HepG2 (cell line): ENCODE measurements at regions not wholly inside any gene's neighbourhood (a gene's known extent, or its start where the extent isn't known, plus 50 kb on each side); places are given as distances from the start of the nearest gene placed in this dataset.

Experiments used
- ARID5B ChIP-seq: IDR thresholded peaks from 2 replicates; pipeline ENCODE4 v1.4.0; 2020; ENCODE audit warnings: mild to moderate bottlenecking, missing genetic modification reagents
- E2F2 ChIP-seq: sonication (generic); formaldehyde crosslinking; IDR thresholded peaks from 2 replicates; pipeline ENCODE4 v1.4.0; 2020; ENCODE audit warnings: missing genetic modification reagents, borderline replicate concordance
- HNF1B ChIP-seq: sonication (generic); formaldehyde crosslinking; IDR thresholded peaks from 2 replicates; pipeline ENCODE4 v1.5.1; 2020; ENCODE audit warnings: mild to moderate bottlenecking, moderate library complexity, missing genetic modification reagents
- KMT2A ChIP-seq: sonication (generic); formaldehyde crosslinking; IDR thresholded peaks from 2 replicates; pipeline ENCODE4 v1.4.0; 2020; ENCODE audit warnings: missing genetic modification reagents
- MAX ChIP-seq: IDR thresholded peaks from 2 replicates; pipeline ENCODE4 v1.6.1; 2012; ENCODE audit warnings: inconsistent platforms
- PAF1 ChIP-seq: IDR thresholded peaks from 2 replicates; pipeline ENCODE4 v1.6.1; 2016; ENCODE audit warnings: missing genetic modification reagents, missing compliant biosample characterization
- REXO4 ChIP-seq: sonication (generic); formaldehyde crosslinking; IDR thresholded peaks from 2 replicates; pipeline ENCODE4 v1.8.0; 2022; ENCODE audit warnings: missing genetic modification reagents, mild to moderate bottlenecking, borderline replicate concordance
- SP2 ChIP-seq: sonication (generic); formaldehyde crosslinking; IDR thresholded peaks from 2 replicates; pipeline ENCODE4 v1.5.1; 2020; ENCODE audit warnings: mild to moderate bottlenecking, missing genetic modification reagents
- THRA ChIP-seq: sonication (generic); formaldehyde crosslinking; IDR thresholded peaks from 2 replicates; pipeline ENCODE4 v1.4.0; 2020; ENCODE audit warnings: missing genetic modification reagents, borderline replicate concordance
- ZBTB39 ChIP-seq: sonication (generic); formaldehyde crosslinking; IDR thresholded peaks from 2 replicates; pipeline ENCODE4 v1.5.0; 2020; ENCODE audit warnings: missing genetic modification reagents
- ZKSCAN8 ChIP-seq: IDR thresholded peaks from 2 replicates; pipeline ENCODE4 v1.6.1; 2016; ENCODE audit warnings: borderline replicate concordance, missing genetic modification reagents, missing compliant biosample characterization
- ZNF496 ChIP-seq: sonication (generic); formaldehyde crosslinking; IDR thresholded peaks from 2 replicates; pipeline ENCODE4 v1.8.1; 2023; ENCODE audit warnings: mild to moderate bottlenecking, moderate library complexity, missing genetic modification reagents; ENCODE audit not compliant: insufficient replicate concordance
- ZNF800 ChIP-seq: sonication (generic); formaldehyde crosslinking; IDR thresholded peaks from 2 replicates; pipeline ENCODE4 v1.4.0; 2020; ENCODE audit warnings: missing genetic modification reagents

- TF ChIP-seq THRA (CRISPR knock-in tag) (no peak), MAX (no peak), ARID5B (CRISPR knock-in tag) (no peak), E2F2 (CRISPR knock-in tag) (no peak), HNF1B (no peak), ZKSCAN8 (CRISPR knock-in tag) (no peak), REXO4 (CRISPR knock-in tag) (no peak), ZNF800 (CRISPR knock-in tag) (no peak), ZNF496 (CRISPR knock-in tag) (no peak), SP2 (CRISPR knock-in tag) (no peak), KMT2A (CRISPR knock-in tag) (no peak), PAF1 (no peak), ZBTB39 (CRISPR knock-in tag) (no peak)
Observed at GRCh38 chr14:94864387-94865195, 94.7 kb upstream of the GSC start (continued).
